Fibroblast of lung (primary cell): ENCODE measurements at regions not wholly inside any gene's neighbourhood (a gene's known extent, or its start where the extent isn't known, plus 50 kb on each side); places are given as distances from the start of the nearest gene placed in this dataset.

Experiments
- CTCF ChIP-seq, 2 donors: IDR thresholded peaks in 1 of 2; conservative IDR thresholded peaks in 1 of 2; 1 replicate in 1 of 2; 2 replicates in 1 of 2; pipeline ENCODE4 v1.5.1; 2011 to 2012; ENCODE audit warnings: low read length in 2 of 2, control low read depth in 1 of 2, inconsistent platforms in 1 of 2, low read depth in 1 of 2, mild to moderate bottlenecking in 1 of 2
- EZH2 ChIP-seq: IDR thresholded peaks from 2 replicates; pipeline ENCODE4 v1.5.1; 2012; ENCODE audit warnings: low read length, control low read depth, mild to moderate bottlenecking; ENCODE audit errors: missing control alignments

- TF ChIP-seq EZH2 = no peak
- no peak for TF ChIP-seq CTCF (conservative IDR thresholded peaks at IDR 0.05 in 1 of 2, IDR thresholded peaks at IDR 0.05 in 1 of 2; ENCODE audit: low read depth in 1 of 2, low read length in 2 of 2)
These were observed 62.4 kb upstream of the TRPM1 start for GRCh38 chr15:31163769-31164572.
